Right lobe of liver (tissue), 6 donors: ENCODE measurements at regions not wholly inside any gene's neighbourhood (a gene's known extent, or its start where the extent isn't known, plus 50 kb on each side); places are given as distances from the start of the nearest gene placed in this dataset.

ENCODE experiments used
- ATAC-seq, 4 donors: fragments of 200-7000 bp; cut with Tn5 transposase; one replicate each; pipeline ENCODE4 v1.9.1; 2020; ENCODE audit warnings: mild to moderate bottlenecking in 4 of 4, moderate library complexity in 4 of 4
- DNase-seq, 3 donors: peaks; one replicate each; pipeline ENCODE4 v3.0.0-alpha.2; 2020
- H3K27ac ChIP-seq, 3 donors: fragments of 200-600 bp; one replicate each; pipeline ENCODE4 v1.8.0; 2022
- H3K27me3 ChIP-seq, 2 donors: fragments of 200-600 bp; one replicate each; pipeline ENCODE4 v1.8.0; 2022
- H3K36me3 ChIP-seq, 4 donors: fragments of 200-600 bp; sonication (generic) in 1 of 4; one replicate each; pipeline versions ENCODE4 v1.5.1 to v1.8.0; 2017 to 2022; ENCODE audit warnings: control low read depth in 1 of 4
- H3K4me1 ChIP-seq, 4 donors: fragments of 200-600 bp; sonication (generic) in 1 of 4; one replicate each; pipeline versions ENCODE4 v1.5.1 to v1.8.0; 2017 to 2022; ENCODE audit warnings: control low read depth in 1 of 4
- H3K4me3 ChIP-seq, 3 donors: fragments of 200-600 bp; one replicate each; pipeline ENCODE4 v1.8.0; 2022
- H3K9me3 ChIP-seq, 4 donors: fragments of 200-600 bp; sonication (generic) in 1 of 4; one replicate each; pipeline versions ENCODE4 v1.5.1 to v1.8.0; 2017 to 2022; ENCODE audit warnings: control low read depth in 1 of 4
- POLR2A ChIP-seq: fragments of 450-650 bp; IDR thresholded peaks from one replicate; pipeline ENCODE4 v1.6.1; 2017; ENCODE audit warnings: antibody characterized with exemption, mild to moderate bottlenecking
- WGBS: methylation state at CpG from one replicate; pipeline ENCODE4 v1.1.6; 2018; ENCODE audit warnings: low coverage, low lambda C conversion rate; ENCODE audit not compliant: insufficient coverage; ENCODE audit errors: missing lambda C conversion rate; 5-methylcytosine and 5-hydroxymethylcytosine counted together
- intact Hi-C, 2 donors: fragments of 100-400 bp; cut with DNase I; formaldehyde crosslinking; loops; one replicate each; pipeline versions ENCODE4 v1.11.2 to v1.14.1; 2022
- TF ChIP-seq, protein P1 (sequence below), 4 donors: fragments of 200-600 bp in 3 of 4; fragments of 450-650 bp in 1 of 4; IDR thresholded peaks; one replicate each; pipeline versions ENCODE4 v1.5.1 to v1.8.0; 2016 to 2022; ENCODE audit warnings: antibody characterized with exemption in 4 of 4, mild to moderate bottlenecking in 2 of 4
- donor health status: DM: no; HTN: yes; CAD: no.
- donor health status: DM: no; HTN: no; CAD: no.
- donor health status: DM: no; HTN: no; CAD: no.
- donor health status: DM: no; HTN: yes; CAD: no.
- donor health status: DM: no; HTN: yes; CAD: no.

DNA sequence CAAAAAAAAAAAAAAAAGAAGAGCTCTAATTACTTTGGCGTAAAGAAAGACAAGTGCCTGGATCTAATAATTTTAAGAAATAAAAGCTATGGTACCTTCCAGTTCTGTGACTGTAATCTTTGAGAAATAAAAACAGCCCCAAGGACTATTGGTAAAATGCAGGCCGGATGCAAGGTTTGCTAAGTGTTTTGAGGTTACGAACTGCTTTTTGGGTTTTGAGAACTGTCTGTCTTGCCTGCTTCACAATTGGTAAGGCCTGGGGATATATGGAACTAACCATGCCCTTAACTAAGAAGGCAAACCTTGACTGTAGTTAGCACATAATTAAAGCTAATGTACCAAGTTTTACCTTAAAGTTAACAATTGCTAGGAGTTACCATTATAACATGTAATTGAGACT is 388.4 kb upstream of the CBLB start:
- H3K4me3 ChIP-seq, result no peak overlapping the region
- ATAC-seq (no peak), DNase-seq (no peak)
- H3K27me3 ChIP-seq, result no peaks in the 10 kb centered on the region
- no peaks in the 10 kb centered on the region for H3K9me3 ChIP-seq
- H3K27ac ChIP-seq, result no peak overlapping the region
- no peaks in the 10 kb centered on the region for H3K4me1 ChIP-seq
- WGBS, result 55% methylated on average over 2 of the region's 3 CpGs
- no peaks in the 10 kb centered on the region for H3K36me3 ChIP-seq
- intact Hi-C loops, result no loop called here
- no peak for TF ChIP-seq POLR2A
- TF ChIP-seq, protein P1, sequence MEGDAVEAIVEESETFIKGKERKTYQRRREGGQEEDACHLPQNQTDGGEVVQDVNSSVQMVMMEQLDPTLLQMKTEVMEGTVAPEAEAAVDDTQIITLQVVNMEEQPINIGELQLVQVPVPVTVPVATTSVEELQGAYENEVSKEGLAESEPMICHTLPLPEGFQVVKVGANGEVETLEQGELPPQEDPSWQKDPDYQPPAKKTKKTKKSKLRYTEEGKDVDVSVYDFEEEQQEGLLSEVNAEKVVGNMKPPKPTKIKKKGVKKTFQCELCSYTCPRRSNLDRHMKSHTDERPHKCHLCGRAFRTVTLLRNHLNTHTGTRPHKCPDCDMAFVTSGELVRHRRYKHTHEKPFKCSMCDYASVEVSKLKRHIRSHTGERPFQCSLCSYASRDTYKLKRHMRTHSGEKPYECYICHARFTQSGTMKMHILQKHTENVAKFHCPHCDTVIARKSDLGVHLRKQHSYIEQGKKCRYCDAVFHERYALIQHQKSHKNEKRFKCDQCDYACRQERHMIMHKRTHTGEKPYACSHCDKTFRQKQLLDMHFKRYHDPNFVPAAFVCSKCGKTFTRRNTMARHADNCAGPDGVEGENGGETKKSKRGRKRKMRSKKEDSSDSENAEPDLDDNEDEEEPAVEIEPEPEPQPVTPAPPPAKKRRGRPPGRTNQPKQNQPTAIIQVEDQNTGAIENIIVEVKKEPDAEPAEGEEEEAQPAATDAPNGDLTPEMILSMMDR (IDR thresholded peaks at IDR 0.05), result no peak

DNA sequence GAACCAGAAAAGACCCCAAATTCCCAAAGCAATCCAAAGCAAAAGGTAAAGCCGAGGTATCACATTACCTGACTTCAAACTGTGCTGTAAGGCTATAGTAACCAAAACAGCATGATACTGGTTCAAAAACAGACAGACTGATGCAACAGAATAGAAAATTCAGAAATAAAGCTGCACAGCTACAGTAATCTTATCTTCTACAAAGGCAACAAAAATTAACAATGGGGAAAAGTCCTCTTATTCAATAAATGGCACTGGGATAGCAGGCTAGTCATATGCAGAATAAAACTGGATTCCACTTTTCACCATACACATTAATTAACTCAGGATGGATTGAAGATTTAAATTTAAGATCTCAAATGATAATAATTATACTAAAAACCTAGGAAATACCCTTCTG is 392.6 kb upstream of the CBLB start:
- no peak for TF ChIP-seq POLR2A
- TF ChIP-seq, protein P1 (IDR thresholded peaks at IDR 0.05), result no peak
- ATAC-seq, result no peak
- H3K36me3 ChIP-seq, result no peaks in the 10 kb centered on the region
- H3K27me3 ChIP-seq, result no peaks in the 10 kb centered on the region
- no peak for DNase-seq
- intact Hi-C loops, result no loop called here
- 92% methylated on average over 1 of the region's 1 CpG for WGBS
- H3K9me3 ChIP-seq, result no peaks in the 10 kb centered on the region
- H3K4me1 ChIP-seq, result peaks cover 0 to 3% (median 0%) of the 10 kb centered on the region in 4 donors
- H3K27ac ChIP-seq, result no peak overlapping the region
- H3K4me3 ChIP-seq, result no peak overlapping the region

DNA sequence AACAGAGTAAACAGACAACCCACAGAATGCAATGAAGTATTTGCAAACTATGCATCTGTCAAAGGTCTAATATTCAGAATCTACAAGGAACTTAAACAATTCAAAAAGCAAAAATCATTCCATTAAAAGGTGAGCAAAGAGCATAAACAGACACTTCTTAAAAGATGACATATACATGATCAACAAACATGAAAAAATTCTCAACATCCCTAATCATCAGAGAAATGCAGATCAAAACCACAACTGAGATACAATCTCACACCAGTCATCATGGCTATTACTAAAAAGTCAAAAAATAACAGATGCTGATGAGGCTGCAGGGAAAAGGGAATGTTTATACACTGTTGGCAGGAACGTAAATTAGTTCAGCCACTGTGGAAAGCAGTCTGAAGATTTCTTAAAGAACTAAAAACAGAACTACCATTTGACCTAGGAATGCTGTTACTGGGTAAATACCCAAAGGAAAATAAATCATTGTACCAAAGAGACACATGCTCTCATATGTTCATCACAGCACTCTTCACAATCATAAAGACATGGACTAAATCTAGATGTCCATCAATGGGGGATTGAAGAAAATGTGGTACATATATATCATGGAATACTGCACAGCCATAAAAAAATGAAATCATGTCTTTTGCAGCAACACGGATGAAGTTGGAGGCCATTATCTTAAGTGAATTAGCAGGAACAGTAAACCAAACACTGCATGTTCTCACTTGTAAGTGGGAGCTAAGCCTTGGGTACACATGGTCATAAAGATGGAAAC is 393.3 kb upstream of the CBLB start:
- ATAC-seq, result no peak
- intact Hi-C loops, result no loop called here

DNA sequence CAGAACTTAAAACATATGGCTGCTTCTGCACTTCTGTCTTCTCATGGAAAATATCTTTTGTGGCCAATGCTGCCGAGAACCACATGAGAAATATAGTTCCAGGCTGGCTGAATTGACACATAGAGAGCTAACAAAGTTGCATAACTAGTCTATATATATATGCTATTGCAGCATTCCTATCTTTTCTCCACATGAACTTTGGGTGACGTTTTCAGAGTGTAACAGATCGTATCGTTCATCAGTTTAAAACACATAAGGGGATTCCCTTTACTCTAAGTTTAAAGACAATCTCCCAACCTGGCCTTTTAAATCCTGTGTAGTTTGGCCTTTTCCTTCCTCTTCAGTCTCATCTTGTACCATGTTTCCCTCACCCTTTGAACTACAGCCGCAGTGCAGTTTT is 394.2 kb upstream of the CBLB start:
- peak in 1 of 4 donors; percentile 32 for ATAC-seq
- no peak for DNase-seq
- H3K4me3 ChIP-seq, result no peak overlapping the region
- no peaks in the 10 kb centered on the region for H3K36me3 ChIP-seq
- peaks cover 0 to 3% (median 0%) of the 10 kb centered on the region in 4 donors for H3K4me1 ChIP-seq
- no peak overlapping the region for H3K27ac ChIP-seq
- no peaks in the 10 kb centered on the region for H3K27me3 ChIP-seq
- 35% methylated on average over 5 of the region's 5 CpGs for WGBS
- intact Hi-C loops, result no loop called here
- TF ChIP-seq, protein P1 (IDR thresholded peaks at IDR 0.05), result no peak
- no peak for TF ChIP-seq POLR2A
- H3K9me3 ChIP-seq, result no peaks in the 10 kb centered on the region

More for the DNA sequence above, 393.3 kb upstream of the CBLB start:
- Histone ChIP-seq H3K36me3 (no peaks in the 10 kb centered on the region), H3K27ac (no peak overlapping the region), H3K9me3 (no peaks in the 10 kb centered on the region), H3K27me3 (no peaks in the 10 kb centered on the region), H3K4me3 (no peak overlapping the region), H3K4me1 (peaks cover 0 to 3% (median 0%) of the 10 kb centered on the region in 4 donors)
- WGBS, result 86% methylated on average over 2 of the region's 2 CpGs
- DNase-seq, result no peak
- TF ChIP-seq POLR2A, result no peak
- TF ChIP-seq, protein P1 (IDR thresholded peaks at IDR 0.05), result no peak
